OCI-LY1 (cell line): ENCODE measurements at regions not wholly inside any gene's neighbourhood (a gene's known extent, or its start where the extent isn't known, plus 50 kb on each side); places are given as distances from the start of the nearest gene placed in this dataset.

ENCODE experiments used
- CTCF ChIP-seq: fragments of 200-600 bp; sonication (generic), shearing (Covaris generic); IDR thresholded peaks from 2 replicates; pipeline ENCODE4 v1.5.1; 2017; ENCODE audit warnings: mild to moderate bottlenecking, antibody characterized with exemption, low read length, moderate library complexity, mixed read lengths
- EZH2 ChIP-seq: fragments of 200-600 bp; sonication (generic), shearing (Covaris generic); IDR thresholded peaks from 2 replicates; pipeline ENCODE4 v1.8.0; 2017; ENCODE audit warnings: borderline replicate concordance, mixed run types, mild to moderate bottlenecking, antibody characterized with exemption, low read length, moderate library complexity, mixed read lengths

- TF ChIP-seq CTCF (no peak), EZH2 (no peak)
Measured at GRCh38 chr6:50180646-50181045, 130.9 kb upstream of the DEFB112 start.
